Loucy (cell line): ENCODE measurements at regions not wholly inside any gene's neighbourhood (a gene's known extent, or its start where the extent isn't known, plus 50 kb on each side); places are given as distances from the start of the nearest gene placed in this dataset.

ENCODE experiments used
- H2AFZ ChIP-seq: fragments of 200-600 bp; sonication (generic); 2 replicates; pipeline ENCODE4 v1.6.0; 2016; ENCODE audit warnings: antibody characterized with exemption, mild to moderate bottlenecking, low read length, moderate library complexity
- H3F3A ChIP-seq: fragments of 200-600 bp; 2 replicates; pipeline ENCODE4 v1.6.0; 2016; ENCODE audit warnings: antibody characterized with exemption, low read depth, mild to moderate bottlenecking
- H3K27me3 ChIP-seq: fragments of 200-600 bp; sonication (generic); 2 replicates; pipeline ENCODE4 v1.6.1; 2014; ENCODE audit warnings: low read length, mild to moderate bottlenecking; ENCODE audit not compliant: insufficient read depth, poor library complexity, severe bottlenecking
- H3K36me3 ChIP-seq: fragments of 200-600 bp; sonication (generic); 2 replicates; pipeline ENCODE4 v1.6.1; 2016; ENCODE audit warnings: low read length; ENCODE audit not compliant: insufficient read depth
- H3K4me1 ChIP-seq: fragments of 200-600 bp; sonication (generic); 2 replicates; pipeline ENCODE4 v1.5.1; 2014; ENCODE audit warnings: low read length, mild to moderate bottlenecking; ENCODE audit not compliant: insufficient read depth, poor library complexity, severe bottlenecking
- H3K4me2 ChIP-seq: fragments of 200-600 bp; sonication (generic); 2 replicates; pipeline ENCODE4 v1.6.0; 2014; ENCODE audit warnings: antibody characterized with exemption, low read length, low read depth, mild to moderate bottlenecking; ENCODE audit not compliant: poor library complexity, severe bottlenecking
- H3K4me3 ChIP-seq: fragments of 200-600 bp; sonication (generic); 2 replicates; pipeline ENCODE4 v1.5.1; 2014; ENCODE audit warnings: low read length, mild to moderate bottlenecking, mixed read lengths; ENCODE audit not compliant: poor library complexity, severe bottlenecking
- H3K79me2 ChIP-seq: fragments of 200-600 bp; sonication (generic); 2 replicates; pipeline ENCODE4 v1.6.1; 2014; ENCODE audit warnings: low read length; ENCODE audit not compliant: insufficient read depth
- H3K9ac ChIP-seq: fragments of 200-600 bp; sonication (generic); 2 replicates; pipeline ENCODE4 v1.6.0; 2014; ENCODE audit warnings: mild to moderate bottlenecking, low read depth, low read length, moderate library complexity; ENCODE audit not compliant: poor library complexity, severe bottlenecking
- H3K9me2 ChIP-seq: fragments of 200-600 bp; sonication (generic); replicated peaks from 2 replicates; pipeline ENCODE4 v1.6.1; 2016; ENCODE audit warnings: low read depth, low read length, mixed read lengths
- H3K9me3 ChIP-seq: fragments of 200-600 bp; sonication (generic); 2 replicates; pipeline ENCODE4 v1.6.1; 2014; ENCODE audit warnings: mild to moderate bottlenecking, antibody characterized with exemption, low read length, low read depth; ENCODE audit not compliant: insufficient read depth
- H4K20me1 ChIP-seq: fragments of 200-600 bp; sonication (generic); 2 replicates; pipeline ENCODE4 v1.6.0; 2014; ENCODE audit warnings: antibody characterized with exemption, low read length, mild to moderate bottlenecking; ENCODE audit not compliant: insufficient read depth, poor library complexity, severe bottlenecking
- CTCF ChIP-seq: fragments of 200-600 bp; sonication (generic); conservative IDR thresholded peaks from 2 replicates; pipeline ENCODE4 v1.5.1; 2014; ENCODE audit warnings: mild to moderate bottlenecking, antibody characterized with exemption, low read length
- EZH2phosphoT487 ChIP-seq: fragments of 200-600 bp; IDR thresholded peaks from 2 replicates; pipeline ENCODE4 v1.6.1; 2018; ENCODE audit warnings: antibody characterized with exemption, mild to moderate bottlenecking, moderate library complexity, borderline replicate concordance

DNA sequence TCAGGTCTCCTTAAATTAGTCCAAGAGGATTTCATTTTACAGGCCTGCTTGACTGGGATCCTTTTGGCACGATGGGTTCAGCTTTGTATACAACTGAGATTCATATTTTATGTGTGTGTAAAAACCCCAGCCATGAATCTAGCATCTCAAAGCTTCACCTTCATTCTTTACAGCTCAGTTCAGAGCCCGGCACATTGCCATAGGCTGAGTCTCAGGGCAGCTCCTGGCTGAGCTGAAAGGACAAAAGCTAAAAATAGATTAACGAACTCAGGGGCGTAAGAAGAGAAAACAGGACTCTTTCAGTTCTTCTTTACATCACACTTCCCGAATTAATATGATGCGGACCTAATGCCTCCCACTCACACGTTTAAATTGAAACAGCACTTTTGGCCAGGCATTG is 262.8 kb upstream of the PBX1 start:
- no peak overlapping the region for H2AFZ ChIP-seq
- no peaks in the 10 kb centered on the region for H3K79me2 ChIP-seq
- H3K9me2 ChIP-seq = no peaks in the 10 kb centered on the region; the same call in 1 of the 2 replicates
- no peaks in the 10 kb centered on the region for H4K20me1 ChIP-seq
- TF ChIP-seq CTCF (no peak), EZH2phosphoT487 (no peak)
- no peaks in the 10 kb centered on the region for H3K4me1 ChIP-seq
- no peaks in the 10 kb centered on the region for H3K9me3 ChIP-seq
- no peaks in the 10 kb centered on the region for H3F3A ChIP-seq
- H3K4me2 ChIP-seq = no peak overlapping the region
- H3K36me3 ChIP-seq = no peaks in the 10 kb centered on the region
- H3K27me3 ChIP-seq = no peaks in the 10 kb centered on the region
- H3K4me3 ChIP-seq = no peak overlapping the region
- no peak overlapping the region for H3K9ac ChIP-seq

DNA sequence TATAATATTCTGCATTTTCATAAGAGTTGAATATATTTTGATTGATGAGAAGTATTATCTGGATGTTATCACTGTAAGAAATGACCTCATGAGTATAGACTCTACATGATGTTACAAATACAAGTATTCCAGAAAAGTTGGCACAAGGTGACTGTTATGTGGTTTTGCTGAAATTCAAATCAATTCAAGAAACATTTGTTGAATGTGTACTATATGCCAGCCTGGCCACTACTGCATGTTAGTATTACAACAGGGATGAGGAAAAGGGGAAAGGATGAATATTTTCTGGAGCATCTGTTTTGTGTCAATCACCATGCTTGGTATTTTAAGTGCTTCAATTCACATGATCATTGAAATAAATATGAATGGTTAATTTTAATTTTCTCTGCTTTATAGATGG is 250.9 kb upstream of the PBX1 start:
- H3K27me3 ChIP-seq = no peaks in the 10 kb centered on the region
- H3K4me1 ChIP-seq = no peaks in the 10 kb centered on the region
- H3F3A ChIP-seq = no peaks in the 10 kb centered on the region
- H3K9me2 ChIP-seq = no peaks in the 10 kb centered on the region
- no peak overlapping the region for H3K9ac ChIP-seq
- H3K79me2 ChIP-seq = no peaks in the 10 kb centered on the region
- no peak for TF ChIP-seq CTCF
- TF ChIP-seq EZH2phosphoT487 = no peak
- no peak overlapping the region for H2AFZ ChIP-seq
- no peaks in the 10 kb centered on the region for H3K36me3 ChIP-seq
- no peaks in the 10 kb centered on the region for H4K20me1 ChIP-seq
- no peak overlapping the region for H3K4me3 ChIP-seq
- H3K4me2 ChIP-seq = no peak overlapping the region
- 0 out of 2 replicates have a peak, but pooled peaks cover 3% of the 10 kb centered on the region for H3K9me3 ChIP-seq

GRCh38 chr1:164310166-164310565 is 248.8 kb upstream of the PBX1 start:
- H3K4me2 ChIP-seq = no peak overlapping the region
- TF ChIP-seq EZH2phosphoT487 (no peak), CTCF (no peak)
- H3K9me2 ChIP-seq = no peaks in the 10 kb centered on the region
- H3K9ac ChIP-seq = no peak overlapping the region
- no peaks in the 10 kb centered on the region for H4K20me1 ChIP-seq
- H3F3A ChIP-seq = no peaks in the 10 kb centered on the region
- H2AFZ ChIP-seq = no peak overlapping the region
- H3K4me3 ChIP-seq = no peak overlapping the region
- H3K27me3 ChIP-seq = no peaks in the 10 kb centered on the region
- no peaks in the 10 kb centered on the region for H3K9me3 ChIP-seq
- no peaks in the 10 kb centered on the region for H3K79me2 ChIP-seq
- H3K36me3 ChIP-seq = no peaks in the 10 kb centered on the region
- H3K4me1 ChIP-seq = no peaks in the 10 kb centered on the region
